ENCODE measurements at regions not wholly inside any gene's neighbourhood (a gene's known extent, or its start where the extent isn't known, plus 50 kb on each side); places are given as distances from the start of the nearest gene placed in this dataset.
"Not testable (repeated sequence)": the region's sequence is repeated elsewhere in the genome, so short reads cannot be mapped to it uniquely, and the experiment has no call there.

DNA sequence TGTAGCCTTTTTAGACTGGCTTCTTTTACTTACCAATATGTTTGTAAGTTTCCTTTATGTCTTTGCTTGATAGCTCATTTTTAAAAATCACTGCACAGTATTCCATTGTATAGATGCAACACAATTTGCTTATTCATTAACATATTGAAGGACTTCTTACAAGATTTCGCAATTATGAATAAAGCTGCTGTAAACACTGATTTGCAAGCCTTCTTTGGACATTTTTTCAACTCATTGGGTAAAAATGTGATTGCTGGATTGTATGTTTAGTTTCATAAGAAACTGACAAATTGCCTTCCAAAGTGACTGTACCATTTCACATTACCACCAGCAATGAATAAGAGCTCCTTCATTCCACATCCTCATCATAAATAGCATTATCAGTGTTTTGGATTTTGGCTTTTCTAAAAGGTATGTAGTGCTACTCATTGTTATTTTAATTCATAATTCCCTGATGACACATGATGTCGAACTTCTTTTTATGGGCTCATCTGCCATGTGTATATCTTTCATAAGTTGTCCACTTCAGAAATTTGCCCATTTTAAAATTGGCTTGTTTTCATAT, 80.7 kb downstream of the TFAP2B start:
- in situ Hi-C loops (cut with HindIII; ENCODE audit: low sequenced_read_pairs), result no loop called here
- no peak for DNase-seq (ENCODE audit: low spot score)

DNA sequence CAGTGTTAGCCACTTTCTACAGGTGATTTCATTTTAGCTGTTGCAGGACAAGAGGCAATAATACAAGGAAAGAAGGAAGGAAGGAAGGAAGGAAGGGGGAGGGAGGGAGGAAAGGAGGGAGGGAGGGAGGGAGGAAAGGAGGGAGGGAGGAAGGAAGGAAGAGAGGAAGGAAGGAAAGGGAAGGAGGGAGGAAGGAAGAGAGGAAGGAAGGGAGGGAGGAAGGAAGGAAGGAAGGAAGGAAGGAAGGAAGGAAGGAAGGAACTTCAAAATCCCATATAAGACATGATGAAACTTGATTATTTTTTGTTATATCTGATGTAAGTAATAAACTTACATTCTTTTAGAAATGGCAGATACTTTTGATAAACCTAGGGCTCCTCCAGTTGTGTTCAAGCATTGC, 83.6 kb downstream of the TFAP2B start:
- DNase-seq (ENCODE audit: low spot score), result no peak
- in situ Hi-C loops (cut with HindIII; ENCODE audit: low sequenced_read_pairs), result no loop called here

DNA sequence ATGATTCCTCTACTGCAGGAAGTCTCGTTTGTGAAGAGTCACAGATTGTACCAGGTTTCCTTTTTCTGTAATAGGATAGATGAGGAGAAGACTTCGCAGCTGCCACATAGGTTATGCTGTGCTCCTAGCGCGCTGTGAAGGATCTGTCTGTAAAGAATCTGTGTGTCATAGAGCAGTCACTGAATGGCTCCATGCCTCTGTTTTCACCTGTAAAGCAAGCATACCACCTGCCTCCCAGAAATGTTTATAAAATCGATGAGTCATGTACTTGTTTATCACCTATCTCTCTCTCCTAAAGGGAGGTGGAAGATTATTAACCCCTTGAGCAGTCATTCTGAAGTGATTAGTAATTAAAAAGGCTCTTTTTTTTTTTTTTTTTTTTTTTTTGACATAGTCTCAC, 86.6 kb downstream of the TFAP2B start:
- in situ Hi-C loops (cut with HindIII; ENCODE audit: low sequenced_read_pairs), result no loop called here
- DNase-seq (ENCODE audit: low spot score), result no peak

GRCh38 chr6:50907565-50907964, 88.9 kb downstream of the TFAP2B start:
- in situ Hi-C loops (cut with HindIII; ENCODE audit: low sequenced_read_pairs), result no loop called here

DNA sequence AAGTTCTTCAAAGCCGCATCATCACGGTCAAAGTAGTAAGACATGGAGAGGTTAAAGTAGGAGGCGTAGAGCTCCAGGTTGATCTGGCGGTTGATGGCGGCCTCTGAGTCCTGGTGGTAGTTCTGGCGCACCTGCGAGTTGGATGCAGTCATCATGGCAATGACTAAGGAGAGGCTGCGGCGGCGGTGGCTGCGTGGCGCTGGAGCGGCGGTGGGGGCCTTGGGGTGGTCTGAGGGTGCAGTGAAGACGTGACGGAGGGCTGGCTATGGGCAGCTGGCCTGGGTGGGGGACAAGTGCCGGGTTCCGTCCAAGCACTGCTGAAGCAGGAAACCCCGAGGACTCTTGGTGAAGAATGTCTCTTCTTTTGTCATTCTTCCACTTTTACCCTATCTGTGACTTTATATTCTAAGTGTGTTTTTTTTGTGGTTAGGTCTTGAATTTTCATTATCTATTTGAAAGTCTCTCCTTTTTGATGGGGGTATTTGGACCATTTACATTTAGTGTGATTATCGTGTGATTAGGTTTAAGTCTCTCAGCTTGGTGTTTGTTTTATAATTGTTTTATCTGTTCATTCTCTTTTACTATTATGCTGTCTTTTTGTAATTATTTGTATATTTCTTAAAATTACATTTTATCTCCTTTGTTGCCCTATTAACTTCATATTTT, 94.6 kb downstream of the TFAP2B start:
- in situ Hi-C loops (cut with HindIII; ENCODE audit: low sequenced_read_pairs), result no loop called here
- no peak for DNase-seq (ENCODE audit: low spot score)

More at GRCh38 chr6:50907565-50907964, 88.9 kb downstream of the TFAP2B start:
- DNase-seq (ENCODE audit: low spot score), result no peak

GRCh38 chr6:50921378-50921777, 102.7 kb downstream of the TFAP2B start:
- in situ Hi-C loops (cut with HindIII; ENCODE audit: low sequenced_read_pairs); DNase-seq (ENCODE audit: low spot score): not testable (repeated sequence)

DNA sequence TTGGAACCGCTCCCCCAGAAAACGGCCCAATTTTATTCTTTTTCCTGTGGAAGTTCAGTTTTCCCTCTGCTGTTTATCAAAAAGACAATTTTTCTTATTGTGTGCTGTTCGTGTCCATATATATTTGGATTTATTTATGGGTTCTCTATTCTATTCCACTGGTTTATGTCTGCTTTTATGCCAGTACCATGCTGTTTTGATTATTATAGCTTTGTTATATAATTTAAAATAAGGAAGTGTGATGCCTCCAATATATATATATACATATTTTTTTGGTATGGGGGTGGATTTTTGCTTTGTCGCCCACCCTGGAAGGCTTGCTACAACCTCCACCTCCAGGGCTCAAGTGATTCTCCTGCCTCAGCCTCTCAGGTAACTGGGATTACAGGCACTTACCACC, 103.3 kb downstream of the TFAP2B start:
- in situ Hi-C loops (cut with HindIII; ENCODE audit: low sequenced_read_pairs), result no loop called here
- DNase-seq (ENCODE audit: low spot score), result no peak

DNA sequence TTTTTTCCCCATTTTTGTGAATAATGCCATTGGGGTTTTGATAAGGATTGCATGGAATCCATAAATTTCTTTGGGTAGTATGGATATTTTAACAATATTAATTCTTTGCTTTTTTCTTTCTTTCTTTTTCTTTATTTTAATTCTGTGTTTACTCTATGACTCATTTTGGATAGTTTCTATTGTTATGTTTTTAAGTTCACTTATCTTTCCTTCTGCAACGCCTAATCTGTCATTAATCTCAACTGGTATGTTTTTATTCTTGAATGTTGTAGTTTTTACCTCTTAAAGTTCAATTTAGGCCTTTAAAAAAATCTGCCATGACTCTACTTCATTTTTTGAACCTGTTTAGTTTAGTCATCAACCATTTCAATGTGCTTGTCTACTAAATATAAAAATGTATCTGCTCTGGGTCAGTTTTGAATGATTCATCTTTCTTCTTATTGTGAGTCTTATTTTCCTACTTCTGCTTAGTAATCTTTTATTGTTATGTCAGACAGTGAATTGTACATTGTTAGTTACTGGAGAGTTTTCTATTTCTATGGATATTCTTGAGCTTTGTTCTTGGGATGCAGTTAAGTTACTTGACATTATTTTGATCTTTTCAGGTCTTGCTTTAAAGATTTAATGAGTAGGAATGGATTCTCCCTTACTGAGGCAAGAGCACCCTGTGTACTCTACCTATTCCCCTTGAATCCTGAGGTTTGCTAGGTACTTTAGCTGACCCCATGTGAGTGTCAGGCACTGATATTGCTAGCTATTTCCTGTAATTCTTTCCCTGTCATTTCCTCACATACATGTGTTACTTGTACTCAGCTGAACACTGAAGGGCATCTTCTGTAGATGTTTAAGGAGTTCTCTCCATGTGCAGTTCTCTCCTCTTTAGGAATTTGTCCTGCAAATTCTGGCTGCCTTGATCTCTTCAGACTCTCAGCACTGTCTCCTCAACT, 104.2 kb downstream of the TFAP2B start:
- in situ Hi-C loops (cut with HindIII; ENCODE audit: low sequenced_read_pairs), result no loop called here
- DNase-seq (ENCODE audit: low spot score), result no peak

DNA sequence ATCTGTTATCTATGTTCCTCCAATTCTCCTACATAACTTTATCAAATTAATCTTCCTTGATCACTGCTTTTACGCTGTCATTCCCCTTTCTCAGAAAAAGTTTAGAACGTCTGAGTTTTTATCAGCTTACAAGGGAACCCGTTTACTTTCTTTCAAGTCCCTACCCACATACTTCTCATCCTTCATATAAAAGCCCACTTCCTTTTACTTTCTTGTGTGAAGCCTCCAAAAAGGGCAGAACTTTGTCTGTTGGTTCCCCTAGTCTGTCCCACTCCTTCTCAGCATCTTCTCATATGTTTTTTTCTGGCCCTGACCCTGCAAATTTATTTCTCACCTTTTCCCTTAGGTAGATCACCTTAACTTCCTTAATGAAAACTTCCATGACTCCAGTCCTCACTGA, 106.1 kb downstream of the TFAP2B start:
- DNase-seq (ENCODE audit: low spot score), result no peak
- in situ Hi-C loops (cut with HindIII; ENCODE audit: low sequenced_read_pairs), result no loop called here

DNA sequence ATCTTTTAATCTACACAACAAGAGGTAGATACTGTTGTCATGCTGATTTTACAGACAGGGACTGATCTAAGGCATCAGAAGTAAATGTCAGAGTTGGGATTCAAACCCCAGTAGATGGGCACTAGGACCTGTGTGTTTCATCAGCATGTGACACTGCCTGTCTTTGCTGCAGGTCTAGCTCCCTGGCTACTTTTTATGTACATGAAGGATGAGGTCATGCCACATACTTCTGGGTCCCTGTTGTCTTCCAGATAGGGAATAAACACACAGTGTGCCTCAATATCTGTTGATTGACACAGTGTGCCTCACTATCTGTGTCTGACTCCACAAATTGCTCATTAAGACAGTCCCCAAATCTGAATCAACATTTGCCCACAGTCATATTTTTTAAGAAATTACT, 106.9 kb downstream of the TFAP2B start:
- no peak for DNase-seq (ENCODE audit: low spot score)
- in situ Hi-C loops (cut with HindIII; ENCODE audit: low sequenced_read_pairs), result no loop called here

- in situ Hi-C loops (cut with HindIII; ENCODE audit: low sequenced_read_pairs), result no loop called here
- DNase-seq (ENCODE audit: low spot score), result no peak
Observed at GRCh38 chr6:50925981-50926380, 107.3 kb downstream of the TFAP2B start.

- in situ Hi-C loops (cut with HindIII; ENCODE audit: low sequenced_read_pairs), result no loop called here
- no peak for DNase-seq (ENCODE audit: low spot score)
Observed at GRCh38 chr6:50927800-50928199, 109.1 kb downstream of the TFAP2B start.

DNA sequence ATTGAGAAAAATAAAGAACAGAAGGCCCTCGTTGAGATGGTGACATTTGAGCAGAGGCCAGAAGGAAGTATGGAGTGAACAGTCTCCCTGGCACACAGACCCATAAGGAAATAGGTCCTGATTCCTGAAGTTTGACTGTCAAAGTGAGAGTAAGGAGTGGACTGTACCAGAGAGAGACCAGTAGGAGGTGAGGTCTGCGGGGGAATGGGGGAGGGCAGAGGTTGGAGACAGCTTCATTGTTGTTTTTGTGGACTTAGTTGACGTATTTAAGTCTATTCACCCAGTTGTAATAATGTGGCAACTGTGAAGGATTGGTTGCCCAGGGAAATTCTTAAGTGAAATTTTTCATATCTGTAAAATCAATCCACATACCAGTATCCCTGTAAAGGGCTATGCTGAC, 110.7 kb downstream of the TFAP2B start:
- no peak for DNase-seq (ENCODE audit: low spot score)
- in situ Hi-C loops (cut with HindIII; ENCODE audit: low sequenced_read_pairs), result no loop called here

DNA sequence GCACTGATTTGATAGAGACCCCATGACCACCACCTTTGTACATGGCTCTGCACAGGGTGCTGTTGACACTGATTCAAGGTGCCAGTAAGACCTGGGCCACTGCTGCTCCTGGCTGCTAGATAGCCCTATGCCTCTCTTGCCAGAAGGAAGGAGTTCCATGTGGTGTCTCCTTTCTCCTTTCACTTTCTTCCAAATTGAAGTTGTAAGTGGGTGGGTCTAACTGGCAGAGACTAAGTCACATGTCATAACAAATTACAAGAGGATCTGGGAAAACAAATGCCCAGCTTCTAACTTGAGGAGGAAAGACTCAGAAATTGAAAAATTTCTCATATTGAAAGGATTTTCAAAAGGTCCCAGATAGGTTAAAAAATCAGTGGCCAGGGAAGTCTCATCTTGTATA, 116.8 kb downstream of the TFAP2B start:
- in situ Hi-C loops (cut with HindIII; ENCODE audit: low sequenced_read_pairs), result no loop called here
- DNase-seq (ENCODE audit: low spot score), result no peak

DNA sequence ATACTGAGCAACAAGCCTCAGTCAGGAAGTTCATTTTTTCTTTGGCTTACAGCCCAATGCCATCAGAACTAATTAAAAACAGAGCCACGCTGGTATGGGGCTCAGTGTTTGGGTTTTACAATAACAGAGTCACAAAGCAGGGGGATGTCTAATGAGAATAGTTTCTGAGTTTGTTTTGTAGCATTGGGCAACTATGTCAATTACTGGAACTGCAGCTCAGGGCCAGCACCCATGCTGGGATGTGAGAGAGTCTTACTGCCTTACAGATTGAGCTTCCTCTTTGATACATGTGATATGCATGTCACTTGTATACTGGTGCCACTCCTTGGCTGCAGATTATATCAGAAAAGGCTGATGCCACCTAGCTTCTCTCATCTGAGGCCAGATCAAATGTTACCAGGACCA, 117.6 kb downstream of the TFAP2B start:
- in situ Hi-C loops (cut with HindIII; ENCODE audit: low sequenced_read_pairs), result no loop called here
- DNase-seq (ENCODE audit: low spot score), result peak; percentile 33

- in situ Hi-C loops (cut with HindIII; ENCODE audit: low sequenced_read_pairs), result no loop called here
- DNase-seq (ENCODE audit: low spot score), result no peak
Observed at GRCh38 chr6:50939931-50940330, 121.3 kb downstream of the TFAP2B start.

DNA sequence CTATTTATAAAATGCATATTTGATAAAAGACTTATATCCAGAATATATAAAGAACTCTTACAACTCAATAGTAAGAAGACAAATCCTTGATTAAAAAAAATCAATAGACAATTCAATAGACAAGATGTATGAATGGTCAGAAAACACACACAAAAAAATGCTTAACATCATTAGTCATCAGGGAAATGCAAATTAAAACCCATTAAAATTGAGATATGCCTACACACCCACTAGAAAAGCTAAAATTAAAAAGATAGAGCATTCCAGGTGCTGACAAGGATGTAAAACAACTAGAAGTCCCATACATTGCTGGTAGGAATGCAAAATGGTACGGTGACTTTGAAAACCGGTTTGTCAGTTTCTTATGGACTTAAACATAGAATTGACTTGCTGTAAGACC, 127.1 kb downstream of the TFAP2B start:
- in situ Hi-C loops (cut with HindIII; ENCODE audit: low sequenced_read_pairs), result no loop called here
- DNase-seq (ENCODE audit: low spot score), result no peak

DNA sequence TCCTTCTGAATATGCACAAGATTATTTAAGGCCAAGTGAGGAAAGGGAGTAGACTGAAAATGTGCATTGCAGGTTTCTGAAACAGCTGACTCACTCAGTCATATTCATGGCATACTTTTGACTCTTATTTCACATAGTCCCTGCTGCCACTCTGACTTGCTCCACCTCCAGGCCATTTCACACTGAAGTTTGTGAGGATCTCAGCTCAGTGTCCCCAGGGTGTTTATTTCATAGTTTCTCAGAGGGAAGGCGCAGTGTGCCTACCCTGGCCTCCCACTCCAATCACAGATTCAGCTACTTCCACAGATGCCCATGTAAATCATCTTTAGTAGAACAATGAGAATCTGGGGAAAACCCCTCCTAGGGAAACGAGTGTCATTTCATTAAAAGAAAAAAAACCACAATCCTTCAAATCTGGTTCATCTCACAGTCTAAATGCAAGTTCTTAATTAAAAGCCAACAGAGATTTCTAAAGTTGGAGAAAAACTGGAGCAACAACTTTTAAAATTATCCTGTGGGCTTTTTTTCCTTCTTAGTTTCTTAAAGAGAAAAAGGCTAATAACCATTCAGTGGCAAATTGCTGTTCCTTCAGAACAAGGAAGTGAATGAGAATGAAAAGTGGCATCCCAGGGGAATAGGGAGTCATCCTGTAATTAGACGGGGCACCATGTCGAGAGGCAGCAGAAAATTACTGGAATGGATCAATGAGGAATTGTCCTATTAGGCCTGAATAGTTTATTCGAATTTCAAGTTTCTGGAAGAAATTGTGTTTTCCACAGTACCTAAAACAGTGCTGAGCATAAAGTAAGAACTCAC, 133.6 kb downstream of the TFAP2B start:
- no peak for DNase-seq (ENCODE audit: low spot score)
- in situ Hi-C loops (cut with HindIII; ENCODE audit: low sequenced_read_pairs), result no loop called here

GRCh38 chr6:50956014-50956413, 137.3 kb downstream of the TFAP2B start:
- DNase-seq (ENCODE audit: low spot score), result no peak
- in situ Hi-C loops (cut with HindIII; ENCODE audit: low sequenced_read_pairs), result no loop called here
